Spleen (tissue), 11 donors: ENCODE measurements at regions not wholly inside any gene's neighbourhood (a gene's known extent, or its start where the extent isn't known, plus 50 kb on each side); places are given as distances from the start of the nearest gene placed in this dataset.

Experiments used
- DNase-seq: peaks from one replicate; pipeline ENCODE4 v3.0.0-alpha.2; 2020
- H3K27ac ChIP-seq, 8 donors: fragments of 200-600 bp; sonication (generic) in 7 of 8; 1 replicate in 4 of 8; 2 replicates in 4 of 8; pipeline versions ENCODE4 v1.5.0 to v1.8.0; 2016 to 2021; ENCODE audit warnings: inconsistent platforms in 4 of 8, mild to moderate bottlenecking in 4 of 8, moderate library complexity in 1 of 8
- H3K27me3 ChIP-seq, 7 donors: fragments of 200-600 bp; sonication (generic) in 6 of 7; replicated peaks in 1 of 7; 1 replicate in 4 of 7; 2 replicates in 3 of 7; pipeline versions ENCODE4 v1.5.0 to v1.8.0; 2016 to 2021; ENCODE audit warnings: inconsistent platforms in 3 of 7, mild to moderate bottlenecking in 1 of 7
- H3K36me3 ChIP-seq, 6 donors: fragments of 200-600 bp; sonication (generic) in 5 of 6; 1 replicate in 4 of 6; 2 replicates in 2 of 6; pipeline versions ENCODE4 v1.5.0 to v1.8.0; 2016 to 2021; ENCODE audit warnings: inconsistent platforms in 2 of 6
- H3K4me1 ChIP-seq, 6 donors: fragments of 200-600 bp; sonication (generic) in 5 of 6; 1 replicate in 3 of 6; 2 replicates in 3 of 6; pipeline versions ENCODE4 v1.5.0 to v1.8.0; 2016 to 2021; ENCODE audit warnings: inconsistent platforms in 3 of 6
- H3K4me3 ChIP-seq, 8 donors: fragments of 200-600 bp; sonication (generic) in 7 of 8; 1 replicate in 4 of 8; 2 replicates in 4 of 8; pipeline versions ENCODE4 v1.5.0 to v1.8.0; 2016 to 2021; ENCODE audit warnings: inconsistent platforms in 4 of 8, mild to moderate bottlenecking in 4 of 8, moderate library complexity in 2 of 8
- H3K9me3 ChIP-seq, 8 donors: fragments of 200-600 bp; sonication (generic) in 7 of 8; 1 replicate in 4 of 8; 2 replicates in 4 of 8; pipeline versions ENCODE4 v1.5.0 to v1.8.0; 2016 to 2021; ENCODE audit warnings: inconsistent platforms in 4 of 8
- POLR2A ChIP-seq, 3 donors: fragments of 450-650 bp; IDR thresholded peaks; one replicate each; pipeline ENCODE4 v1.5.1; 2017; ENCODE audit warnings: antibody characterized with exemption in 3 of 3, mild to moderate bottlenecking in 1 of 3
- POLR2AphosphoS5 ChIP-seq, 3 donors: sonication (generic); formaldehyde crosslinking; IDR thresholded peaks; one replicate each; pipeline ENCODE4 v1.5.1; 2017; ENCODE audit warnings: antibody characterized with exemption in 3 of 3
- WGBS, 5 donors: extraction: QIAGEN DNeasy Blood & Tissue Kit in 3 of 5; methylation state at CpG; one replicate each; pipeline versions ENCODE4 v1.1.5 to v1.1.7; 2013 to 2018; 5-methylcytosine and 5-hydroxymethylcytosine counted together
- intact Hi-C: fragments of 100-400 bp; cut with DNase I; formaldehyde crosslinking; loops from one replicate; pipeline ENCODE4 v1.15.0; 2023; ENCODE audit warnings: low total_unique reads
- TF ChIP-seq, protein P1 (sequence below), 11 experiments: fragments of 200-600 bp in 7 of 11; fragments of 450-650 bp in 4 of 11; sonication (generic) in 4 of 11; IDR thresholded peaks in 8 of 11; conservative IDR thresholded peaks in 3 of 11; 1 replicate in 7 of 11; 2 replicates in 4 of 11; pipeline versions ENCODE4 v1.4.0 to v1.8.0; 2016 to 2021; ENCODE audit warnings: antibody characterized with exemption in 11 of 11, inconsistent platforms in 4 of 11, mild to moderate bottlenecking in 1 of 11
- donor health status: healthy with polysubstance abuse.
- donor health status: DM: no; HTN: no; CAD: no; lungs with moderate emphysema.
- donor health status: DM: no; HTN: no; CAD: no.
- donor health status: Bipolar disorder and iron deficiency.
- donor health status: healthy.
- donor health status: DM: no; HTN: no; CAD: no.
- donor health status: DM: yes; HTN: yes; CAD: no.

DNA sequence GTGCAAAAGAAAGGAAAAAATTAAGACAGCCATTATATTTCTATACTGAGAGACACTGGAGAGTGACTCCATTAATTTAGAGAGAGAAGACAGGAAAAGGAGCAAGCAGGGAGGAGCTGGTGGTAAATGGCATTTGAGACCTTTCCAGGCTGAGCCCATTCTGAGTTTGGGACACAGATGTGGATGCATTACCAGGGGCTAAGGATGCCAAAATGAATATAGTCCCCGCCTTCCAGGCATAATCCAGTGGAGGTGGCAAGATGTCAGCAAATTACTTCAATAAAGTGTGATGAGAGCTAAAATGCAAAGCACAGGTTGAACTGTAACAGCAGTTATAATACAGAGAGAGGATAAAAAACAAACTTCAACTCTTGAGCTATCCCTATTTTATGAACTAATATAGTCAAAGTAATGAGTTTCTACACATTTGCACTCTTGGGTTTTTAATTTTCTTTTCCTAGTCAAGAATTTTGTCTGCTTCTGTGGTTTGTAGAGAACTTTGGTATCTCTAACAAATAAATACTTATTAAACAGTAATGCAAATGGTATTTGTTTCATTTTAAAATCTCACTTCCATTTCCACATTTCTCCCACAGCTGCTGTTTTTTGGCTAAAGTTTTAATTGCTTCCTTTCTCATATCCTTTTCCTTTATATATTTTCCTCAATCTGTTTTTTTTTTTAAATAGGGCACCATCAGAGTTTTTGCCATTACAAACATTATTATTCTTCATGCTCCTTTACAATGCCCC is 228.2 kb upstream of the KCNK2 start:
- 82 to 93% (median 87%) methylated on average over 1 of the region's 1 CpG for WGBS, 5 donors
- no peak for TF ChIP-seq POLR2AphosphoS5 (IDR thresholded peaks at IDR 0.05)
- TF ChIP-seq, protein P1, sequence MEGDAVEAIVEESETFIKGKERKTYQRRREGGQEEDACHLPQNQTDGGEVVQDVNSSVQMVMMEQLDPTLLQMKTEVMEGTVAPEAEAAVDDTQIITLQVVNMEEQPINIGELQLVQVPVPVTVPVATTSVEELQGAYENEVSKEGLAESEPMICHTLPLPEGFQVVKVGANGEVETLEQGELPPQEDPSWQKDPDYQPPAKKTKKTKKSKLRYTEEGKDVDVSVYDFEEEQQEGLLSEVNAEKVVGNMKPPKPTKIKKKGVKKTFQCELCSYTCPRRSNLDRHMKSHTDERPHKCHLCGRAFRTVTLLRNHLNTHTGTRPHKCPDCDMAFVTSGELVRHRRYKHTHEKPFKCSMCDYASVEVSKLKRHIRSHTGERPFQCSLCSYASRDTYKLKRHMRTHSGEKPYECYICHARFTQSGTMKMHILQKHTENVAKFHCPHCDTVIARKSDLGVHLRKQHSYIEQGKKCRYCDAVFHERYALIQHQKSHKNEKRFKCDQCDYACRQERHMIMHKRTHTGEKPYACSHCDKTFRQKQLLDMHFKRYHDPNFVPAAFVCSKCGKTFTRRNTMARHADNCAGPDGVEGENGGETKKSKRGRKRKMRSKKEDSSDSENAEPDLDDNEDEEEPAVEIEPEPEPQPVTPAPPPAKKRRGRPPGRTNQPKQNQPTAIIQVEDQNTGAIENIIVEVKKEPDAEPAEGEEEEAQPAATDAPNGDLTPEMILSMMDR (IDR thresholded peaks at IDR 0.05 in 8 of 11, conservative IDR thresholded peaks at IDR 0.05 in 3 of 11), result no peak
- no peak for TF ChIP-seq POLR2A (IDR thresholded peaks at IDR 0.05)
- Histone ChIP-seq H3K27ac (no peak overlapping the region), H3K4me1 (no peaks in the 10 kb centered on the region), H3K9me3 (peaks cover 0 to 22% (median 11%) of the 10 kb centered on the region in 8 donors), H3K4me3 (no peak overlapping the region), H3K27me3 (no peaks in the 10 kb centered on the region), H3K36me3 (no peaks in the 10 kb centered on the region)
- no peak for DNase-seq
- intact Hi-C loops, result no loop called here

DNA sequence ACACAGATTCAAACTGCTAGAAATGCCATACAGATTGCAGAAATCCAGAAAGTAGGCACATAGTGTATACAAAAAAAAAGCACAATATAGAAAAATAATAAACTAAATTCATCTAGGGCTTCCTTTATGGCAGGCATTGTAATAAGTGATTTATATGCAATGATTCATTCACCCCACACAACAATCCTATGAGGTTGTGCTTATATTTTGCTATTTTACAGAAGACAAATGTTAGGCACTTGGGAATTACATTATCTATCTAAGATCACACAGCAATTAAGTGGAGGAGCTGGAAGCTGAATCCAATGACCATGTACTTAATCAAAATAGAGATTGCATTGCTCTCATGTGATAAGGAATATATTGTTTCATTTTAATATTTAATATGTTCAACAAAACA is 225.7 kb upstream of the KCNK2 start:
- DNase-seq, result no peak
- Histone ChIP-seq H3K4me1 (no peaks in the 10 kb centered on the region), H3K27ac (no peak overlapping the region), H3K27me3 (no peaks in the 10 kb centered on the region), H3K36me3 (no peaks in the 10 kb centered on the region), H3K4me3 (no peak overlapping the region), H3K9me3 (no peaks in the 10 kb centered on the region)
- intact Hi-C loops, result no loop called here
- TF ChIP-seq POLR2AphosphoS5 (IDR thresholded peaks at IDR 0.05) (no peak), POLR2A (IDR thresholded peaks at IDR 0.05) (no peak)
- TF ChIP-seq, protein P1 (IDR thresholded peaks at IDR 0.05 in 8 of 11, conservative IDR thresholded peaks at IDR 0.05 in 3 of 11), result no peak

DNA sequence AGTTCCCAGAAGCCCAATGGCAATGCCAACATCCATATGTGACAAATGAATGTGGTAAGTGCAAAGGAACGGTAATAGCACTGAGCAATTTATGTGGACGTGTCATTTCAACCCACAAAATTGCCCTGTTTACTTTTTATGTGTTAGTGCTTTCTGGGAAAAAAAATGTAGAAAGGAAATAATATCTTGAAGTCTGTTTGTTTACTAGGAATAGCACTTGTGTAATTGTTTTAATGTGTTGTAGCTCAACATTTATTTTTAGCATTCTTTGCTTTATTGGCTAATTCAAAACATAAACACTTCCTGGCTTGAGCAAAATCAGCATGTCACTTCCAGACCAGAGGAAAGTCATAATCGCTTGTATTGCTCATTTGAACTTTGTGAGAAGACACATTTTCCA is 224.8 kb upstream of the KCNK2 start:
- H3K4me3 ChIP-seq, result no peak overlapping the region
- H3K4me1 ChIP-seq, result no peaks in the 10 kb centered on the region
- H3K27ac ChIP-seq, result no peak overlapping the region
- DNase-seq, result no peak
- no peaks in the 10 kb centered on the region for H3K27me3 ChIP-seq
- H3K9me3 ChIP-seq, result no peaks in the 10 kb centered on the region
- intact Hi-C loops, result no loop called here
- H3K36me3 ChIP-seq, result no peaks in the 10 kb centered on the region
- TF ChIP-seq, protein P1 (IDR thresholded peaks at IDR 0.05 in 8 of 11, conservative IDR thresholded peaks at IDR 0.05 in 3 of 11), result no peak
- TF ChIP-seq POLR2A (IDR thresholded peaks at IDR 0.05), result no peak
- no peak for TF ChIP-seq POLR2AphosphoS5 (IDR thresholded peaks at IDR 0.05)
- WGBS, 5 donors, result 34 to 44% (median 43%) methylated on average over 3 of the region's 3 CpGs

DNA sequence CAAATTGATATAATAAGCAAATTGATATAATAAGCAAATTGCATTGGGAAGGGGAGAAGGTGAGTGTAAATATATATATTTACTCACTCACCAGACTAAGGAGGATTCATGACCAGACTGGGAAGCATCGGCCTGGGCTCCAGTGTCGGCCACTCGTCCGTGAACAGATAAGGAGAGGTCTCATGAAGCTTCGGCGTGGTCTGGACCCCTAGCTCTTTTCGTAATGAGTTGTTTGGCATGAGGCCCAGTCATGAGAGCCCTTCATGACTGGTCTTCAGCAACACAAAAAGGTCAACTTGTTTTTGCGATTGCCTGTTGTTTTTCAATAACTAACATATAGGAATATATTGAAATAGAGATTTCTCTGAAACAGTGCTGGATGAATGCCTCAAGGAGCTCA is 222.9 kb upstream of the KCNK2 start:
- Histone ChIP-seq H3K4me3 (no peak overlapping the region), H3K9me3 (no peaks in the 10 kb centered on the region), H3K27ac (no peak overlapping the region), H3K36me3 (no peaks in the 10 kb centered on the region), H3K27me3 (no peaks in the 10 kb centered on the region), H3K4me1 (no peaks in the 10 kb centered on the region)
- no peak for DNase-seq
- no peak for TF ChIP-seq POLR2A (IDR thresholded peaks at IDR 0.05)
- TF ChIP-seq POLR2AphosphoS5 (IDR thresholded peaks at IDR 0.05), result no peak
- TF ChIP-seq, protein P1 (IDR thresholded peaks at IDR 0.05 in 8 of 11, conservative IDR thresholded peaks at IDR 0.05 in 3 of 11), result no peak
- WGBS, 5 donors, result 80 to 89% (median 81%) methylated on average over 8 of the region's 8 CpGs
- intact Hi-C loops, result no loop called here
